ENCODE measurements at regions not wholly inside any gene's neighbourhood (a gene's known extent, or its start where the extent isn't known, plus 50 kb on each side); places are given as distances from the start of the nearest gene placed in this dataset.

DNA sequence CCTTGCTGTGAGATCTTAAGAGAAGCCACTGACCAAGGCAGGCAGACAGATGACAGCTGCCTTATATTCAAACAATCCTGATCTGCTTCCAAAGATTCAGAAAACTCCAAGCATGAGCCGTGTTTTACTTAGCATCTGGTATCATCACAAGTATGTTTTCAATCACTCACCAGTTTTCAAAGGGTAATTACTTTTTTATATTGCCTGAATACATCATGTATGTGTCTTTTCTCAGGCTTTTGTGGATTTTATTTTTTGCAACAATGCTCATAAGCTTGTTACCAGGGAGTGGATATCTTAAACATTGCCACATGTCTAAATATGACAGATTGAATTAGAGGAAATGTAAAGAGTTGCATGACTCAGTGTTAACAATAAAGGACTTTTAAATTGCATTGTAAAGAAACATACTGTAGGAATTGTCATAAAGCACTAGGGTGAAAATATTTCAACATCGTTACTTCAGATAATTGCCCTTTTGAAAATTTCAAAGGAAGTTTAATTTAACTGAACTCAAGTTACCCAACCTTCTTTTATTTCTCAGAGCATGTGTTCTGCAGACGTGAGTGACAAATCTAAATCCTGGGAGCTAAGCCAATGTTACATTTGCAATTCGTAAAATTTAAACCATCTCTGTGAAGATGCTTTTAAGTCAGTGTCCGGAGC is 326.1 kb downstream of the PLK2 start:
- TF ChIP-seq YY1 (IDR thresholded peaks at IDR 0.05; ENCODE audit: insufficient read depth, insufficient read length): no peak
- TF ChIP-seq ZNF274 (IDR thresholded peaks at IDR 0.05; ENCODE audit: low read depth, low read length): no peak
